ENCODE measurements at regions not wholly inside any gene's neighbourhood (a gene's known extent, or its start where the extent isn't known, plus 50 kb on each side); places are given as distances from the start of the nearest gene placed in this dataset.

DNA sequence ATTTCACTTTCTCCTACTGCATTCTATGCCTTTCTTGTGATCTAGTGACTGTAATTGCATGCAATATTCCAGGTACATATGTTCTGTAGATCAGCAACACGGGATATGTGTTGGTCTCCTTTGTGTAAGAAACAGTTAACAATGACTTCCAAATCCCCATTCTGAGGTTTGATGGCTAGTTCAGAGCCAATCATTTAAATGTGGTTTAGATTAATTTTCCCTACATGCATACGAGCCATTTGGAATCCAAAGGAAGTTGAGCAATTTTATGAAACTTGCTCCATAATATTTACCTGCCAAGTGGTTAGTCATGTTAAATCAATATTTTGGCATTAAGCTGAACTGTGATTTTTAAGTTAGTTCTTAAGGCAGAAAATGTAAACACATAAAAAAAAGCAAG, 172.8 kb upstream of the DCAF12L2 start:
- TF ChIP-seq POLR2AphosphoS2 (IDR thresholded peaks at IDR 0.05; ENCODE audit: low read depth, low read length) (no peak), IKZF1 (conservative IDR thresholded peaks at IDR 0.05) (no peak), ZBTB40 (IDR thresholded peaks at IDR 0.05; ENCODE audit: borderline replicate concordance) (no peak), FOXK2 (IDR thresholded peaks at IDR 0.05) (no peak), ZNF274 (IDR thresholded peaks at IDR 0.05; ENCODE audit: insufficient read depth, insufficient read length) (no peak), PBX3 (IDR thresholded peaks at IDR 0.05; ENCODE audit: insufficient replicate concordance, low read depth, low read length) (no peak), ATF2 (IDR thresholded peaks at IDR 0.05; ENCODE audit: low read length) (no peak)
- TF ChIP-seq, protein P1, sequence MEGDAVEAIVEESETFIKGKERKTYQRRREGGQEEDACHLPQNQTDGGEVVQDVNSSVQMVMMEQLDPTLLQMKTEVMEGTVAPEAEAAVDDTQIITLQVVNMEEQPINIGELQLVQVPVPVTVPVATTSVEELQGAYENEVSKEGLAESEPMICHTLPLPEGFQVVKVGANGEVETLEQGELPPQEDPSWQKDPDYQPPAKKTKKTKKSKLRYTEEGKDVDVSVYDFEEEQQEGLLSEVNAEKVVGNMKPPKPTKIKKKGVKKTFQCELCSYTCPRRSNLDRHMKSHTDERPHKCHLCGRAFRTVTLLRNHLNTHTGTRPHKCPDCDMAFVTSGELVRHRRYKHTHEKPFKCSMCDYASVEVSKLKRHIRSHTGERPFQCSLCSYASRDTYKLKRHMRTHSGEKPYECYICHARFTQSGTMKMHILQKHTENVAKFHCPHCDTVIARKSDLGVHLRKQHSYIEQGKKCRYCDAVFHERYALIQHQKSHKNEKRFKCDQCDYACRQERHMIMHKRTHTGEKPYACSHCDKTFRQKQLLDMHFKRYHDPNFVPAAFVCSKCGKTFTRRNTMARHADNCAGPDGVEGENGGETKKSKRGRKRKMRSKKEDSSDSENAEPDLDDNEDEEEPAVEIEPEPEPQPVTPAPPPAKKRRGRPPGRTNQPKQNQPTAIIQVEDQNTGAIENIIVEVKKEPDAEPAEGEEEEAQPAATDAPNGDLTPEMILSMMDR (IDR thresholded peaks at IDR 0.05 in 2 of 3, conservative IDR thresholded peaks at IDR 0.05 in 1 of 3; ENCODE audit: control insufficient read depth in 2 of 3, extremely low read depth in 1 of 3, insufficient read depth in 1 of 3, low read depth in 3 of 3, low read length in 3 of 3), result no peak
